ENCODE measurements at regions not wholly inside any gene's neighbourhood (a gene's known extent, or its start where the extent isn't known, plus 50 kb on each side); places are given as distances from the start of the nearest gene placed in this dataset.
"Not testable (repeated sequence)": the region's sequence is repeated elsewhere in the genome, so short reads cannot be mapped to it uniquely, and the experiment has no call there.

DNA sequence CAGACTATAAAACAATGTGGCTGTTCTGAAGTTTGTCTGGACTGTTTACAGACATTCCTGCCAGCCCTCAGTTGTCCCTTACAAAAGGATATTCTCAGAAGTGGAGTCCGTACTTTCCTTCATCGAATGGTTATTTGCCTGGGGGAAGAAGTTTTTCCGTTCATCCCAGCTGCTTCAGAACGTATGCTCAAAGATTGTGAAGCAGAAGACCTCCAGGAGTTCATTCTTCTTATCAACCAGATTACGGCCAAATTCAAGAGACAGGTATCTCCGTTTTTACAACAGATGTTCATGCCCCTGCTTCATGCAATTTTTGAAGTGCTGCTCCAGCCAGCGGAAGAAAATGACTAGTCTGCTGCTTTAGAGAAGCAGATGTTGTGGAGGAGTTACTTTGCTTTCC, 174.3 kb upstream of the NUPR2 start:
- Mint-ChIP-seq H3K36me3 (ENCODE audit: low read depth) (no peaks in the 10 kb centered on the region), H3K27ac (no peak overlapping the region), H3K4me3 (no peak overlapping the region), H3K9me3 (ENCODE audit: low read depth) (peaks cover 15% of the 10 kb centered on the region), H3K4me1 (no peaks in the 10 kb centered on the region), H3K27me3 (peaks cover 8% of the 10 kb centered on the region)
- intact Hi-C loops (cut with DNase I, micrococcal nuclease) = no loop called here
- ChIA-PET CTCF (no interaction called here), POLR2A (no interaction called here)
- DNase-seq = no peak
- no peak for ATAC-seq

DNA sequence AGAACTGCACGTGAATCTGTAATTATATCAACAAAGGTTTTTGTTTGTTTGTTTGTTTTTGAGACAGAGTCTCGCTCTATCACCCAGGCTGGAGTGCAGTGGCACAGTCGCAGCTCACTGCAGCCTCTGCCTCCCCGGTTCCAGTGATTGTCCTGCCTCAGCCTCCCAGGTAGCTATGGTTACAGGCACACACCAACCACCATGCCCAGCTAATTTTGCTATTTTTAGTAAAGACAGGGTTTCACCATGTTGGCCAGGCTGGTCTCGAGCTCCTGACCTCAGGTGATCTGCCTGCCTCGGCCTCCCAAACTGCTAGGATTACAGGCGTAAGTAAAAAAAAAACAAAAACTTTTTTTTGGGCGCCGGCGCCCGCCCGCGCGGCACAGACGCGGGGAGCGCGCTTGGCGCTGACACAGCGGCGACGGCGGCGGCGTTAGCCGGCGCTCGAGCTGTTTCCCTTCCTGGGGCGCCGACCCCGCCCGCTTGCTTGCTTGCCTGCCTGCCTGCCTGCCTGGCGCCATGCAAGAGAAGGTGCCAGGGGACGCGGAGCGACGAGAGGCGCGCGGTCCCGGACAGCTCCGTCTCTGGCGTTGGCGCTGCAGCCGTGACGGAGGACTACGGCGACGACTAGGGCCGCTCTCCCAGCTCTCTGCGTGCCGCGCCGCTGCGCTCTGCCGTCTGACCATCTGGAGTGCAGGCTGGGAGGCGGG, 171.4 kb upstream of the NUPR2 start:
- Mint-ChIP-seq H3K4me1 (no peaks in the 10 kb centered on the region), H3K9me3 (ENCODE audit: low read depth) (peaks cover 12% of the 10 kb centered on the region), H3K27me3 (peaks cover 8% of the 10 kb centered on the region), H3K27ac (no peak overlapping the region), H3K36me3 (ENCODE audit: low read depth) (no peaks in the 10 kb centered on the region), H3K4me3 (peak overlapping the region; percentile 42)
- POLR2A ChIA-PET = no interaction called here
- CTCF ChIA-PET = no interaction called here
- peak; percentile 19 for ATAC-seq
- peak; percentile 35 for DNase-seq
- intact Hi-C loops (cut with DNase I, micrococcal nuclease) = no loop called here

DNA sequence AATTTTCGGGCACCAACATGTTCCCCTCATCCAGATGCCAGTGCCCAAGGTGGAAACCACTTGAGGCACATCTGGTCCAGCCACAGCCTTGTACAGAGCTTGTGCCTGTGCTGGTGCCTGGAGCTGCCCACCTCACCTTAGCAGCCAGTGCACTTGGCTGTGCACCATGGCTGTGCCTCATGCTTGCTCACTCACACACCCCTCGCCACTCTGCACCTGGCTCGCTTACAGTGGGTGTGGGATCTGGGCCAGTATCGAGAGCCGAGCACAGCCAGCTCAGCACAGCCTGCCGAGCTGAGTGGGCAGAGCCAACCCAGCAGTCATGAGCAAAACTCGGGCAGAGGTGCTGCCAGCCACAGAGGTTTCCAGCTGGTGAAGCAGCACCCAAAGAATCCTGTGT, 139.9 kb upstream of the NUPR2 start:
- Mint-ChIP-seq H3K4me3 (no peak overlapping the region), H3K9me3 (ENCODE audit: low read depth) (peaks cover 8% of the 10 kb centered on the region), H3K36me3 (ENCODE audit: low read depth) (no peaks in the 10 kb centered on the region), H3K27ac (no peak overlapping the region), H3K4me1 (no peaks in the 10 kb centered on the region), H3K27me3 (no peaks in the 10 kb centered on the region)
- DNase-seq (no peak), ATAC-seq (no peak)
- intact Hi-C loops (cut with DNase I, micrococcal nuclease) = no loop called here
- POLR2A ChIA-PET = no interaction called here
- CTCF ChIA-PET = no interaction called here

DNA sequence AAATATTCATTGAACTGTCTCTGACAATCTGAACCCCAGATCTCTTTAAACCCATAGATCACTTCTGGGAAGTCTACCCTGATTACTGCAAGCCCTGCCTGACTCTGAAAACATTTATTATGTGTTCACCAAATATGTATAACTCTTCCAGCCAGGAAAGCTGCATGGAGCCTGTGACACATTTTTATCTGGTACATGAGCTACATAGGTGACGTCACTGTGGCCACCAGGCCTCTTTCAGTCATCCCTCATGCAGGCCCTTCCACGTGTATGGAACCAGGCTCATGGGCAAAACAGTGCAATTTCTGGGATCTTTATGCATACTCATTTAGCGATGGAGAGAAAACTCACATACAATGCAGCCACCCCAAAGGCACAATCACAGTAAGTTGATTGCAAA, 133.9 kb upstream of the NUPR2 start:
- DNase-seq = no peak
- Mint-ChIP-seq H3K27ac (no peak overlapping the region), H3K36me3 (ENCODE audit: low read depth) (no peaks in the 10 kb centered on the region), H3K4me3 (no peak overlapping the region), H3K9me3 (ENCODE audit: low read depth) (peaks cover 5% of the 10 kb centered on the region), H3K4me1 (no peaks in the 10 kb centered on the region), H3K27me3 (no peaks in the 10 kb centered on the region)
- ChIA-PET POLR2A (no interaction called here), CTCF (interaction anchor here (0.5 kb wide), 1 partner anchor 34 kb away, joined by 3 read pairs; no protein-coding TSS in a partner anchor)
- ATAC-seq = no peak
- intact Hi-C loops (cut with DNase I, micrococcal nuclease) = no loop called here

DNA sequence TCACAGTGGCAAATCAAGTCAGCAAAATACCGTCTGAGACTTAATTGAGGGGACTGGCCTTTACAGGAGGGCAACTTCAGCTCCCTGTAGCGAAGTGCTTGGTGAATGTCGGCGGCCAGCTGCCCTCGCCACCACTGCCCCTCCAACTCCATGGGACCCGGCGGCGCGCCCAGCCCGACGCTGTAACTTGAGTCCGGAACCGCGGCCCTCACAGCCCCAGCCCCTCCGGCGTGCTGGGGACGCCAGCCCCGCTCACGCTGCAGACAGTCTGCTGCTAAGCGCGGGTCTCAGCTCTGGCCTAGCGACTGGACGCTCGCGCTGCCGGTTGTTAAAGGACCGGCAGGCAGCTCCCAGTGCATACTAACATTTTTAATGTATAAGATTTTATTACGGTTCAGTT, 113.4 kb upstream of the NUPR2 start:
- ChIA-PET CTCF (no interaction called here), POLR2A (no interaction called here)
- Mint-ChIP-seq H3K36me3 (ENCODE audit: low read depth) (peaks cover 2% of the 10 kb centered on the region), H3K27me3 (peaks cover 4% of the 10 kb centered on the region), H3K4me3 (no peak overlapping the region), H3K4me1 (no peaks in the 10 kb centered on the region), H3K27ac (no peak overlapping the region), H3K9me3 (ENCODE audit: low read depth) (peaks cover 6% of the 10 kb centered on the region)
- DNase-seq (no peak), ATAC-seq (no peak)
- intact Hi-C loops (cut with DNase I, micrococcal nuclease) = no loop called here

DNA sequence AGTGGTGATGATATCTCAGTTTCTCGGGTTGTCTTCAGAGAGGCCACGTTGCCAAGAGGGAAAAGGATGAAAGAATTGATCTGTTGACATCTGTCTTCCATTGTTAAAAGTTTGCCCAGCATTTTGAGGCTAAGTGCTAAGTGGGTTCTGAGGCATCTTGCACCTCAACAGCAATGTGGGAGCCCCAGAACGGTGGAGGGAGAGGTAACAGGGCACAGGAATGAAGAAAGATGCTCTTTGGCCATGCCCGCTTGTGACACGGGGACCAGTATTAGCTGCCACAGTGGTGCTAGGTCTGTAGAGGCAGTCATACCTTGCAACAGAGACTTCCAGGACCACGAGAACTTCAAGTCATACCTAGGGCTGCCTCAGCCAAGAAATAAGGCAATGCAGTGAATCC, 106.6 kb upstream of the NUPR2 start:
- ChIA-PET CTCF (no interaction called here), POLR2A (no interaction called here)
- no peak for ATAC-seq

DNA sequence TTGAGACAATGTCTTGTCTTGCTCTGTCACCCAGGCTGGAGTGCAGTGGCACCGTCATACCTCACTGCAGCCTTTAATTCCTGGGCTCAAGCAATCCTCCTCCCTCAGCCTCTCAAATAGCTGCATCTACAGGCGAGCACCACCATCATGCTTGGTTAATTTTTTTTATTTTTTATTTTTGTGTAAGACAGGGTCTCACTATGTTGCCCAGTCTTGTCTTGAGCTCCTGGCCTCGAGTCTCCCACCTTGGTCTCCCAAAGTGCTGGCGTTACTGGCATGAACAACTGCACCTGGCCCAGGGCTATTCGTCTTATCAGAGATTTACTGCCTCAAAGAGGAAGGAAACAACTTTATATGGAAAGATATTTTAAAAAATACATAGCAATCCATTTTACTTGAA, 102.8 kb upstream of the NUPR2 start:
- ATAC-seq = no peak
- peaks cover 14% of the 10 kb centered on the region for H3K9me3 Mint-ChIP-seq (ENCODE audit: low read depth)
- H3K4me1 Mint-ChIP-seq = no peaks in the 10 kb centered on the region

More for the DNA sequence above, 106.6 kb upstream of the NUPR2 start:
- Mint-ChIP-seq H3K4me3 (no peak overlapping the region), H3K9me3 (ENCODE audit: low read depth) (peaks cover 6% of the 10 kb centered on the region), H3K36me3 (ENCODE audit: low read depth) (no peaks in the 10 kb centered on the region), H3K27me3 (peaks cover 6% of the 10 kb centered on the region), H3K4me1 (no peaks in the 10 kb centered on the region), H3K27ac (no peak overlapping the region)
- intact Hi-C loops (cut with DNase I, micrococcal nuclease) = no loop called here
- no peak for DNase-seq

DNA sequence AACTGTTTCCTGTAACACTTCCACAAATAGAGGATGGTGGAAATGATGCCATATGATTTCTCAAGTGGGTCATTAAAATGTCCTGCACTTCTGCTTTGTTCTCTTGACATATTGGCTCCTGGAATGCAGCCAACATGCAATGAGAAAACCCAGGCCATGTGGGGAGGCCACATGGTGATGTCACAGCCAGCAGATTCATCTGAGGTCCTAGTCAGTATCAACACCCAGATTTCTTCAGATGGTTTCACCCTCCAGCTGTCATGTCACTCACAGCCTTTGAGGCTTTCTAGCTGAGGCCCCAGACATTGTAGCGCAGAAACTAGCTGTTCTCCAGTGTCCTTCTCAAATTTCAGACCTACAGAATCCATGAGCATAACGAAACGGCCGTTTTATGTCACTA, 102.3 kb upstream of the NUPR2 start:
- H3K27ac Mint-ChIP-seq = no peak overlapping the region
- H3K27me3 Mint-ChIP-seq = peaks cover 2% of the 10 kb centered on the region
- H3K4me1 Mint-ChIP-seq = no peaks in the 10 kb centered on the region
- H3K4me3 Mint-ChIP-seq = no peak overlapping the region
- ChIA-PET POLR2A (no interaction called here), CTCF (no interaction called here)
- H3K36me3 Mint-ChIP-seq (ENCODE audit: low read depth) = no peaks in the 10 kb centered on the region
- no peak for ATAC-seq
- intact Hi-C loops (cut with DNase I, micrococcal nuclease) = no loop called here
- no peak for DNase-seq
- H3K9me3 Mint-ChIP-seq (ENCODE audit: low read depth) = peaks cover 14% of the 10 kb centered on the region

More for the DNA sequence above, 102.8 kb upstream of the NUPR2 start:
- CTCF ChIA-PET = no interaction called here
- H3K27ac Mint-ChIP-seq = no peak overlapping the region
- intact Hi-C loops (cut with DNase I, micrococcal nuclease) = no loop called here
- peaks cover 2% of the 10 kb centered on the region for H3K27me3 Mint-ChIP-seq
- POLR2A ChIA-PET = no interaction called here
- no peak overlapping the region for H3K4me3 Mint-ChIP-seq
- H3K36me3 Mint-ChIP-seq (ENCODE audit: low read depth) = no peaks in the 10 kb centered on the region
- no peak for DNase-seq

DNA sequence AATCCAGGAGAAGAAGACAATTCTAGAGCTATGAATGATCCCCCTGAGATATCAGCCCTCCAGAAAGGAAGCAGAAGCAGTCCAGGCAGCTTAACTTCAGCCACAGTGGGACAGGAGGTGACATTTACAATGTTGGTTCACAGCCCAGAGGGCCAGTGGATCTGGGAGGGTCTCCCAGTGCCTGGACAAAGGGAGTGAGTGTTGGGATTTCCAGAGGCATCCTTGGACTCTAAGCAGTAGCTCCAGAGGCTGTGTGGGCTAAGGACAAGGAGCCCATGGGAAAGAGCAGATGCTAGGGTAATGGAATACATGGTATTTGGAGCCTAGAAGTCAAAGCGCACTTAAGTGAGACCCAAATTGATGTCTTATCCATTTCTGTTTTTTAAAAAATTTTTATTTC, 97.4 kb upstream of the NUPR2 start:
- Mint-ChIP-seq H3K36me3 (ENCODE audit: low read depth) (no peaks in the 10 kb centered on the region), H3K9me3 (ENCODE audit: low read depth) (peaks cover 10% of the 10 kb centered on the region), H3K4me1 (no peaks in the 10 kb centered on the region), H3K4me3 (no peak overlapping the region), H3K27me3 (no peaks in the 10 kb centered on the region), H3K27ac (no peak overlapping the region)
- ATAC-seq (no peak), DNase-seq (no peak)
- ChIA-PET POLR2A (no interaction called here), CTCF (no interaction called here)
- intact Hi-C loops (cut with DNase I, micrococcal nuclease) = no loop called here

DNA sequence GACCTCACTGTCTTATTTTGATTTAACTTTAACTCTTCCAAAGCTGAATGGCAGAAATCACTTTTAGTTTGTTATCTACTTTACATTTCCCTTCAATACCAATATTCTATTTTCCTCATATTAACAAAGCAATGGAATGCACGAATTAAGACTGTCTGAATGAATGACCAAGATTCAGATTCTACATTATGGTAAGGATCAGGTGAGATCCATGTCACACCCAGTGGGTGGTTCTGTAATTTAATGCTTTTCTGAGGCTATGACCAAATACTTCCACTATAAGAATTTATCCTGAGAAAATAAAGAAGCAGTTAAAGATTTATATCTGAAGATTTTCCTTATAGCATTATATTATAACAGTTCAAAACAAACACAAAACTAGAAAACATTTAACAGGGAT, 90.2 kb upstream of the NUPR2 start:
- DNase-seq (no peak), ATAC-seq (peak; percentile 53)
- no peak overlapping the region for H3K4me3 Mint-ChIP-seq
- H3K4me1 Mint-ChIP-seq = no peaks in the 10 kb centered on the region
- H3K36me3 Mint-ChIP-seq (ENCODE audit: low read depth) = no peaks in the 10 kb centered on the region
- no peak overlapping the region for H3K27ac Mint-ChIP-seq
- intact Hi-C loops (cut with DNase I, micrococcal nuclease) = no loop called here
- ChIA-PET POLR2A (no interaction called here), CTCF (no interaction called here)
- H3K27me3 Mint-ChIP-seq = peaks cover 2% of the 10 kb centered on the region
- peaks cover 5% of the 10 kb centered on the region for H3K9me3 Mint-ChIP-seq (ENCODE audit: low read depth)

DNA sequence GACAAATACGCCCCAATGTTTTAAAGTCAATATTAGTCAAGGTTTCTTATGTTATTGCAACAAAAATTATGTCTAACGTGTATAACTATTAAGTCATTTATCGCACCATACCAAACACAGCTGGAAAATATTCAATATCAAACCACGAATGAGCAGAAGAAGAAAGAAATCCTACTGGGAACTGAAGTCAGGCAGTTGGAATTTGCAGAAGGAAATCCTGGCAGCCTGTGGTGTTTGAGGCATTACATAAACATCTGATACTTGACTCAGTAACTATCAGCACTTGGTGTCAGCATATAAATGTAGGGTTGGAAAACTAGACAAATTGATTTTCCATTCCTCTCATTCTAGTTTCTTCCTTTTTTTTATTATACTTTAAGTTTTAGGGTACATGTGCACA, 83.4 kb upstream of the NUPR2 start:
- intact Hi-C loops (cut with DNase I, micrococcal nuclease) = no loop called here
- POLR2A ChIA-PET = no interaction called here
- no peak overlapping the region for H3K27ac Mint-ChIP-seq
- ATAC-seq (no peak), DNase-seq (no peak)
- peaks cover 5% of the 10 kb centered on the region for H3K9me3 Mint-ChIP-seq (ENCODE audit: low read depth)
- no peaks in the 10 kb centered on the region for H3K27me3 Mint-ChIP-seq
- H3K36me3 Mint-ChIP-seq (ENCODE audit: low read depth) = no peaks in the 10 kb centered on the region
- no peaks in the 10 kb centered on the region for H3K4me1 Mint-ChIP-seq
- H3K4me3 Mint-ChIP-seq = no peak overlapping the region
- CTCF ChIA-PET = no interaction called here

DNA sequence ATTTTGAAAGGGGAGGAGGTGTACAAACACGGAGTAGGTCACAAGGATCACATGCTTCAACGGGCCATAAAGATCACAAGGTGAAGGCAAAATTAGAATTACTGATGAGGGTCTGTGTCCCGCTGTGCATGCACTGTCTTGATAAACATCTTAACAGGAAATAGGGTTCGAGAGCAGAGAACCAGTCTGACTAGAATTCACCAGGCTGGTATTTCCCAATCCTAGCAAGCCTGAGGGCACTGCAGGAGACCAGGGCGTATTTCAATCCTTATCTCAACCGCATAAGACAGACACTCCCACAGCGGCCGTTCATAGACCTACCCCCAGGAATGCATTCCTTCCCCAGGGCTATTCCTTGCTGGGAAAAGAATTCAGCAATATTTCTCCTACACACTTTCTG, 80.0 kb upstream of the NUPR2 start:
- H3K4me1 Mint-ChIP-seq; DNase-seq; POLR2A ChIA-PET; CTCF ChIA-PET; ATAC-seq; H3K36me3 Mint-ChIP-seq (ENCODE audit: low read depth); H3K4me3 Mint-ChIP-seq; H3K27ac Mint-ChIP-seq; H3K27me3 Mint-ChIP-seq; intact Hi-C loops (cut with DNase I, micrococcal nuclease); H3K9me3 Mint-ChIP-seq (ENCODE audit: low read depth): not testable (repeated sequence)

DNA sequence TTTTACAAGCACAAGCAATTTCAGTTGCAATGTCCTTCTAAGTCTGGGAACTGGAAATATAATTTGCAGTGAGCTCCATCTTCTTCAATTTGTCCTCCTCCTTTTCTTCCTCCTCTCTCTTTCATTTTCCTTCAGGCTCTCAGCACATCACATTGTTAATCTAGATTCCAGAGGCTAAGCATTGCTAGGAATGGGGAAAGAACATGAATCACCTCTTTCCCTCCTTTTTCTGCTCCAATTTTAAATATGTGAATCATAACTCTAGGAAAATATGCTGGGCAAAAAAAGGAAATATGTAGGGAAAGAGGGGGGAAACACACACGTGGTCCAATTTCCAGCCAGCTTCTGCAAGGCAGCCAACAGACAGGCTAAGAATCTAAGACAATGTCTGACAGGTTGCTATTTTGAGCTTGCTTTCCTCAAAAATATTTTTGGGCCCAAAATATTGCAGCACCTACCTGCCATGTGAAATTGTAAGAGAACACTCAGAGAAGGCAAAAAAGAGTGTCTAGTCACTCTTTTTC, 72.7 kb upstream of the NUPR2 start:
- intact Hi-C loops (cut with DNase I, micrococcal nuclease) = no loop called here
- ATAC-seq (no peak), DNase-seq (no peak)
- Mint-ChIP-seq H3K36me3 (ENCODE audit: low read depth) (no peaks in the 10 kb centered on the region), H3K27me3 (peaks cover 4% of the 10 kb centered on the region), H3K4me3 (no peak overlapping the region), H3K9me3 (ENCODE audit: low read depth) (no peaks in the 10 kb centered on the region), H3K4me1 (no peaks in the 10 kb centered on the region), H3K27ac (no peak overlapping the region)
- ChIA-PET POLR2A (no interaction called here), CTCF (interaction anchor here (1.2 kb wide), 1 partner anchor 12 kb away, joined by 4 read pairs; no protein-coding TSS in a partner anchor)

Data from activated CD4-positive, alpha-beta T cell treated with anti-CD3 and anti-CD28 coated beads for 36 hours (primary cell).